ENCODE measurements at regions not wholly inside any gene's neighbourhood (a gene's known extent, or its start where the extent isn't known, plus 50 kb on each side); places are given as distances from the start of the nearest gene placed in this dataset.

GRCh38 chr17:72321896-72322295, 201.1 kb downstream of the SOX9 start:
- DNase-seq (no peak), ATAC-seq (no peak)
- intact Hi-C loops (cut with DNase I, micrococcal nuclease): no loop called here

- ATAC-seq (no peak), DNase-seq (no peak)
- intact Hi-C loops (cut with DNase I, micrococcal nuclease): no loop called here
Measured at GRCh38 chr17:72332367-72332766, 211.5 kb downstream of the SOX9 start.

GRCh38 chr17:72333570-72333969, 212.8 kb downstream of the SOX9 start:
- ATAC-seq (no peak), DNase-seq (no peak)
- intact Hi-C loops (cut with DNase I, micrococcal nuclease): no loop called here

- DNase-seq (no peak), ATAC-seq (no peak)
- intact Hi-C loops (cut with DNase I, micrococcal nuclease): no loop called here
Measured at GRCh38 chr17:72334205-72334604, 213.4 kb downstream of the SOX9 start.

- intact Hi-C loops (cut with DNase I, micrococcal nuclease): no loop called here
- DNase-seq (no peak), ATAC-seq (no peak)
Measured at GRCh38 chr17:72336026-72336803, 215.4 kb downstream of the SOX9 start.

GRCh38 chr17:72336804-72337070, 215.9 kb downstream of the SOX9 start:
- intact Hi-C loops (cut with DNase I, micrococcal nuclease): no loop called here
- ATAC-seq (no peak), DNase-seq (no peak)

- ATAC-seq (peak; percentile 35), DNase-seq (no peak)
- intact Hi-C loops (cut with DNase I, micrococcal nuclease): no loop called here
Measured at GRCh38 chr17:72338304-72338703, 217.5 kb downstream of the SOX9 start.

- intact Hi-C loops (cut with DNase I, micrococcal nuclease): no loop called here
- ATAC-seq (peak; percentile 91), DNase-seq (no peak)
Measured at GRCh38 chr17:72338847-72339790, 218.3 kb downstream of the SOX9 start.

- intact Hi-C loops (cut with DNase I, micrococcal nuclease): no loop called here
- ATAC-seq (no peak), DNase-seq (no peak)
Measured at GRCh38 chr17:72340836-72341235, 220.0 kb downstream of the SOX9 start.

GRCh38 chr17:72342061-72342460, 221.2 kb downstream of the SOX9 start:
- no peak for DNase-seq
- intact Hi-C loops (cut with DNase I, micrococcal nuclease): no loop called here
- no peak for ATAC-seq

- DNase-seq: no peak
- no peak for ATAC-seq
- intact Hi-C loops (cut with DNase I, micrococcal nuclease): no loop called here
Measured at GRCh38 chr17:72342627-72343527, 222.1 kb downstream of the SOX9 start.

GRCh38 chr17:72343911-72344310, 223.1 kb downstream of the SOX9 start:
- intact Hi-C loops (cut with DNase I, micrococcal nuclease): no loop called here

GRCh38 chr17:72344613-72345012, 223.8 kb downstream of the SOX9 start:
- intact Hi-C loops (cut with DNase I, micrococcal nuclease): no loop called here
- no peak for DNase-seq
- ATAC-seq: no peak

More at GRCh38 chr17:72343911-72344310, 223.1 kb downstream of the SOX9 start:
- ATAC-seq (no peak), DNase-seq (no peak)

GRCh38 chr17:72345088-72345487, 224.3 kb downstream of the SOX9 start:
- intact Hi-C loops (cut with DNase I, micrococcal nuclease): no loop called here
- ATAC-seq: peak; percentile 85
- DNase-seq: no peak

- no peak for DNase-seq
- intact Hi-C loops (cut with DNase I, micrococcal nuclease): no loop called here
- no peak for ATAC-seq
Measured at GRCh38 chr17:72345536-72345935, 224.7 kb downstream of the SOX9 start.

- intact Hi-C loops (cut with DNase I, micrococcal nuclease): no loop called here
- DNase-seq (no peak), ATAC-seq (peak; percentile 63)
Measured at GRCh38 chr17:72346306-72346705, 225.5 kb downstream of the SOX9 start.

GRCh38 chr17:72349011-72349410, 228.2 kb downstream of the SOX9 start:
- ATAC-seq: no peak
- no peak for DNase-seq
- intact Hi-C loops (cut with DNase I, micrococcal nuclease): no loop called here

- intact Hi-C loops (cut with DNase I, micrococcal nuclease): no loop called here
- ATAC-seq (no peak), DNase-seq (no peak)
Measured at GRCh38 chr17:72349491-72349995, 228.7 kb downstream of the SOX9 start.

- DNase-seq: no peak
- ATAC-seq: no peak
- intact Hi-C loops (cut with DNase I, micrococcal nuclease): no loop called here
Measured at GRCh38 chr17:72350073-72350472, 229.3 kb downstream of the SOX9 start.

All from left colon (tissue), 2 donors.